Chondrocyte (in vitro differentiated cells): ENCODE measurements at regions not wholly inside any gene's neighbourhood (a gene's known extent, or its start where the extent isn't known, plus 50 kb on each side); places are given as distances from the start of the nearest gene placed in this dataset.

Experiments
- DNase-seq: peaks from one replicate; pipeline ENCODE4 v3.0.0; 2021; ENCODE audit warnings: mixed read lengths, low spot score
- H3K27ac Mint-ChIP-seq: one replicate; pipeline ENCODE4 v1.8.0; 2021; ENCODE audit warnings: mild to moderate bottlenecking, moderate library complexity, mixed read lengths; ENCODE audit not compliant: unreplicated experiment
- H3K27me3 Mint-ChIP-seq: 2 replicates; pipeline ENCODE4 v1.8.0; 2021; ENCODE audit warnings: low read depth, mixed read lengths
- H3K36me3 Mint-ChIP-seq: 2 replicates; pipeline ENCODE4 v1.8.0; 2021; ENCODE audit warnings: low read depth, mixed read lengths
- H3K4me1 Mint-ChIP-seq: 2 replicates; pipeline ENCODE4 v1.8.0; 2021; ENCODE audit warnings: low read depth, mild to moderate bottlenecking, mixed read lengths
- H3K4me3 Mint-ChIP-seq: one replicate; pipeline ENCODE4 v1.8.0; 2021; ENCODE audit warnings: mild to moderate bottlenecking, moderate library complexity, mixed read lengths; ENCODE audit not compliant: unreplicated experiment
- H3K9me3 Mint-ChIP-seq: 2 replicates; pipeline ENCODE4 v1.8.0; 2021; ENCODE audit warnings: low read depth, mixed read lengths
- CTCF ChIP-seq: fragments of 200-600 bp; sonication (generic); IDR thresholded peaks from 2 replicates; pipeline ENCODE4 v1.5.0; 2021; ENCODE audit warnings: antibody characterized with exemption, mild to moderate bottlenecking, moderate library complexity

- peaks cover 4% of the 10 kb centered on the region for H3K9me3 Mint-ChIP-seq
- no peak overlapping the region for H3K27ac Mint-ChIP-seq
- H3K4me1 Mint-ChIP-seq, result peaks cover 5% of the 10 kb centered on the region
- DNase-seq, result no peak
- no peak overlapping the region for H3K4me3 Mint-ChIP-seq
- peaks cover 3% of the 10 kb centered on the region for H3K27me3 Mint-ChIP-seq
- H3K36me3 Mint-ChIP-seq, result no peaks in the 10 kb centered on the region
- TF ChIP-seq CTCF, result no peak
These were observed 90.9 kb upstream of the ZNF804B start for GRCh38 chr7:88668591-88668990.

GRCh38 chr7:88666626-88667025 is 92.9 kb upstream of the ZNF804B start:
- H3K27me3 Mint-ChIP-seq, result peaks cover 3% of the 10 kb centered on the region
- no peaks in the 10 kb centered on the region for H3K36me3 Mint-ChIP-seq
- no peak for DNase-seq
- no peak for TF ChIP-seq CTCF
- H3K4me1 Mint-ChIP-seq, result peaks cover 5% of the 10 kb centered on the region
- H3K9me3 Mint-ChIP-seq, result no peaks in the 10 kb centered on the region
- H3K4me3 Mint-ChIP-seq, result no peak overlapping the region
- H3K27ac Mint-ChIP-seq, result no peak overlapping the region

GRCh38 chr7:88665892-88666514 is 93.5 kb upstream of the ZNF804B start:
- H3K9me3 Mint-ChIP-seq, result no peaks in the 10 kb centered on the region
- peaks cover 5% of the 10 kb centered on the region for H3K4me1 Mint-ChIP-seq
- peaks cover 3% of the 10 kb centered on the region for H3K27me3 Mint-ChIP-seq
- no peak for TF ChIP-seq CTCF
- DNase-seq, result no peak
- H3K4me3 Mint-ChIP-seq, result no peak overlapping the region
- no peak overlapping the region for H3K27ac Mint-ChIP-seq
- H3K36me3 Mint-ChIP-seq, result no peaks in the 10 kb centered on the region

GRCh38 chr7:88664630-88665233 is 94.8 kb upstream of the ZNF804B start:
- Mint-ChIP-seq H3K9me3 (no peaks in the 10 kb centered on the region), H3K4me1 (peaks cover 5% of the 10 kb centered on the region), H3K4me3 (no peak overlapping the region), H3K36me3 (no peaks in the 10 kb centered on the region), H3K27me3 (no peaks in the 10 kb centered on the region), H3K27ac (no peak overlapping the region)
- no peak for TF ChIP-seq CTCF
- DNase-seq, result no peak

- no peaks in the 10 kb centered on the region for H3K27me3 Mint-ChIP-seq
- no peak for DNase-seq
- no peaks in the 10 kb centered on the region for H3K36me3 Mint-ChIP-seq
- H3K27ac Mint-ChIP-seq, result no peak overlapping the region
- H3K4me3 Mint-ChIP-seq, result no peak overlapping the region
- no peak for TF ChIP-seq CTCF
- no peaks in the 10 kb centered on the region for H3K9me3 Mint-ChIP-seq
- peaks cover 5% of the 10 kb centered on the region for H3K4me1 Mint-ChIP-seq
These were observed 97.6 kb upstream of the ZNF804B start for GRCh38 chr7:88661921-88662320.
